Activated CD4-positive, alpha-beta T cell treated with anti-CD3 and anti-CD28 coated beads, Interleukin-2, amount 50 U/mL, for 48 hours (primary cell): ENCODE measurements at regions not wholly inside any gene's neighbourhood (a gene's known extent, or its start where the extent isn't known, plus 50 kb on each side); places are given as distances from the start of the nearest gene placed in this dataset.
"Not testable (repeated sequence)": the region's sequence is repeated elsewhere in the genome, so short reads cannot be mapped to it uniquely, and the experiment has no call there.

Experiments
- DNase-seq, 2 experiments: peaks; one replicate each; pipeline ENCODE4 v3.0.0-alpha.2; 2020

GRCh38 chr15:95150466-95150865 is 919.1 kb downstream of the MCTP2 start:
- no peak for DNase-seq

GRCh38 chr15:95152741-95153140 is 921.4 kb downstream of the MCTP2 start:
- DNase-seq, result no peak

- DNase-seq, result not testable (repeated sequence)
Observed at GRCh38 chr15:95153201-95153600, 921.8 kb downstream of the MCTP2 start.

- DNase-seq, result no peak
Observed at GRCh38 chr15:95160316-95160715, 929.0 kb downstream of the MCTP2 start.

GRCh38 chr15:95162069-95162468 is 930.7 kb downstream of the MCTP2 start:
- no peak for DNase-seq

GRCh38 chr15:95162531-95162930 is 931.2 kb downstream of the MCTP2 start:
- no peak for DNase-seq

GRCh38 chr15:95162967-95163531 is 931.7 kb downstream of the MCTP2 start:
- DNase-seq, result no peak

GRCh38 chr15:95168152-95168551 is 936.8 kb downstream of the MCTP2 start:
- no peak for DNase-seq

DNA sequence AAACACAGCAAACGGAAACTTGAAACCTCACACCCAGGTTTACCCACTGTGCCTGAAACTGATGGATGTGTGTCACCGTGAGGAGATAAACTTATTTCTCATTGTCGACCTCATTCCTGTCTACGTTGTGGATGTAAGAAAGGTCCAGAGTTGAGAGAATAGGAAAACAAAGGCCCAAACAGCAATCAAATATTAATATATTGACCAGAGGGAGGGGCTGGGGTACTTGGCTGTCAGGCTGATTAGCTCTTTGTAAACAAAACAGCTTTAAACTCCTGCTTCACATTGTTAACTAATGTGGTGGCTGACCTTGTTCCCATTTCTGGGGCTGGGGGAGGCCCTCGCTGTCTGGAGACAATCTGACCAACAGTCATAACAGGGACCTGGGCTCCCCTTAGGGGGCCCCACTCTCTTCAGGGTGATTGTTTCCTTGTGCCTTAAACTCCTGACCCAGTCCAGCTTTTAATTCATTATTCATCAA is 937.6 kb downstream of the MCTP2 start:
- DNase-seq, result no peak

DNA sequence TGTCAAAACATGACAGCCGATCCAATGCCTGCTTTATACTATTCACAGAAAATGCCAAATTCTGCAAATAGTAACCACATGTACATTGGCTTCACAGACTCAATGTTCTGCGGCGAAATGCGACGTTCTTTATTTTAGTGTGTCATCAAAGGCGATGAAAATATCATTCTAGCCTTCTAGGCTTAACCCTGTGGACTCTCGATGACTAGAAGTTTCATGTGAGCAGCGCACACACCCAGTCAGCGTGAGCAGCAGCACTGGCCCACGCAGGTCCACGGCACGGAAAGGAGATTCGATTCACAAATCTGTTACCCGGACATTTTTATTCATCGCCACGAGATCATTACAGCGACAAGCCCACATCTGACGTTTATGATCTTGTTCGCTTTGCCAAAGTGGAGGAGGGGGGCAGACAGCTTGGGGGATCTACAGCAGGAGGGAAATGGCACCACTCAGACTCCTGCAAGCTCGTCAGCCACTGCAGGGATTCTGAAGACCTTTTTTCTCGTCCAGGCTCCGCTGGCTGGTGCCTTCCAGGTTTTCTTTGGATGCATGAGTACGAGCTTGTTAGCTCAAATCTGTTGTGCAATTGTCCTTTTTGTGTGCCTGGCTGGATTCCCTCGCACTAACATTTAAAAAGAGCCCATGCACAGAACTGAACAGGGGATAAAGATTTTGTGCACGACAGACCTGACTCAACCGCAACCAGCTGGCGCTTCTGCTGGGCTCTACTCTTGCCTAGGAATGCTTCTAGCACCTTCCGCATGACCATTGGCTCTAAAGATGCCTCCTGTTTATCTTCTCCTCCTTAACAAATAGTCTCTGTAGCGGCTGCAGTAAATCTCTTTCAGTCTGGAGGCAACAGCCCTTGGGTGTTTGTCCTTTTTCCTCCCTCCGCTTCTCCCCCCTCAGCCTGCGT is 938.4 kb downstream of the MCTP2 start:
- no peak for DNase-seq

GRCh38 chr15:95170561-95171380 is 939.4 kb downstream of the MCTP2 start:
- DNase-seq, result no peak

GRCh38 chr15:95171564-95171963 is 940.2 kb downstream of the MCTP2 start:
- DNase-seq, result no peak

DNA sequence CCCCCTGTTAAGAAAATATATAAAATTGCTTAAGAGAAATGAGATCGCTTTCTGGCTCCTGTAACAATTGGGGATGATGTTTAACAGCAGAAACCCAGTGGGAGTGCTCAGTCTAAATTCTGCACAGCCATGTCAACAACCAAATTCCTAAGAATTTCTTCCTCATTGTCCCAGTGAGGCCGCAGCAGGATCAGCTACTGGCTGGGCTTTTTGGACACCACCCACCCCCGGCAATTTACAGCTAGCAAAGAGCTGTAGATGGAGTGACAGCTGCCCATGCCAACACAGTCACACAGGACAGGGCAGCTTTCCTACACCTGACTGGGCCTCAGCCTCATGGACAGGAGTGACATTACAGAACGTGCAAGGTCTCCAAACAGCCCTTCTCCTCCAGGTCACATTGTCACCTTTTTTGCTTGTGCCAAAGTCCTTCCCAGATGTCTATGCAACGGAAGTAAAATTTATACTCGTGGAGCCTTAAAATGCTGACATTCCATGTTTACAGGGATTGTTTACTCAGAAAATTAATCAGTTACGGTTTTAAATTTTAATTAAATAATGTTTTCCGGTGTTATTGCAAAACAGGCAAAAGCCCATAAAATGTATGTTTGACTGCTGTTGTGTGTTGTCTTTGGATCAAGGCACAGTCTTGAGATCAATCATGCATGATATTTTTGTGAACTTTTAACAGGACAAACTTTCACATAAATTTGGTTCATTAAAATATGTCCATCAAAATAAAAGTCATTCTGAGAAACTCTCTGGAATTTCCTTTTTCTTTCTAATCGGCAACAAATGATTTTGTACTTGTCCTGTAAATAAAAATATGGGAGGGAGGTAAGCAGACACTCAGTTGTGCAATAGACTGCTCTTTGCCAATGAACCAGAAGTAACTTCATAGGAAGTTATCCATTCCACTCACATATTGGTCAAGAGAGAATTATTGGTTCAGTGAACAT is 943.2 kb downstream of the MCTP2 start:
- DNase-seq, result no peak

GRCh38 chr15:95175914-95176658 is 944.7 kb downstream of the MCTP2 start:
- DNase-seq, result no peak

DNA sequence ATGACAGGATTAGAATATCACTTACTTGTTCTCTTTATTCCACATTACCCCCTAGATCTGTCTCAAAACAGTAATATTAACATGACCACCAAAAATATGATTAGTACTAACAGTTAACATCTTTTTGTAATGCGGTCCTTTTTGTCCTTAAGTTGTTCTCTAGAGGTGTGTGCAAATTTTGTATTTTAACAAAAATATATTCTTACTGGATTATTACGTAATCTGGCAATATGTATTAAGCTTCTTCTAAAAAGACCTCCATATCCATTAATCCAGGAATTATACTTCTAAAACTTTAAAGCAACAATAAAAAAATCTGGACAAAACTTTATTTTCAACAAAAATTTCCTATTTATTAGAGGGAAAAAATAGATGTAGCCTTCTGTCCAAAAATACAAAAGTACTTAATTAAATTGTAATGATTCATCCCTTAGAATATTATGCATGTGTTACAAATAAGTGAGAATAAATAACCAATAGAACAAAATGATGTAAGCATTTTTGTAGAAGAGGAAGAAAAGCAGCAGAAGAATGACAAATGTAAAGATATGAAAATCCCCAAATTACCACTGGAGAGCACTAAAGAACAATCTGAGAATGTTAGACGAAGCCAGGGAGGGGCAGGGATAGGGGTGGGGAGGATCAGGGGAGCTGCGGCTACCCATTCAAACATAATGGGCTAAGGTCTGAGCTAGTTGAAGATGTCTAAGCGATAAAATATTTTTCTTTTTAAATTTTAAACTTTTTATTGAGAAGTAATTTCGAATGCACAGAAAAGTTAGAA is 945.6 kb downstream of the MCTP2 start:
- no peak for DNase-seq

GRCh38 chr15:95180530-95180929 is 949.2 kb downstream of the MCTP2 start:
- DNase-seq, result no peak

GRCh38 chr15:95182091-95182490 is 950.7 kb downstream of the MCTP2 start:
- no peak for DNase-seq

DNA sequence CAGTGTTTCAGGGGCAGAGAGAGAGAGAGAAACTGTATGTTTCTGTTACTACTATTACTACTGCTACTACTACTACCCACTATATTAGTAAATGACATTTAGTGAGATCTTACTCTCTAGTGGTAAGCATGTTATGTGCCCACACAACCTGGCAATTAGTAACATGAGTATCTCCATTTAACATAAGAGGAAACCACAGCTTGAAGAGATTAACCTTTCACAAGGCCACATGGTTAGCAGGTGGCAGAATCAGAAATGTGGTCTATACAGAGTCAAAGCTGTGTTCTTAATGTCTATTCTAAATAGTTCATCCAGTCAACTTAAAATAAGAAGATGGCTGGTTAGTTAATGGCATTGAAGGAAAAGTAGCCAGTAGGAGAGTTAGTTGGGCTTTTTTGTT is 961.6 kb downstream of the MCTP2 start:
- no peak for DNase-seq

DNA sequence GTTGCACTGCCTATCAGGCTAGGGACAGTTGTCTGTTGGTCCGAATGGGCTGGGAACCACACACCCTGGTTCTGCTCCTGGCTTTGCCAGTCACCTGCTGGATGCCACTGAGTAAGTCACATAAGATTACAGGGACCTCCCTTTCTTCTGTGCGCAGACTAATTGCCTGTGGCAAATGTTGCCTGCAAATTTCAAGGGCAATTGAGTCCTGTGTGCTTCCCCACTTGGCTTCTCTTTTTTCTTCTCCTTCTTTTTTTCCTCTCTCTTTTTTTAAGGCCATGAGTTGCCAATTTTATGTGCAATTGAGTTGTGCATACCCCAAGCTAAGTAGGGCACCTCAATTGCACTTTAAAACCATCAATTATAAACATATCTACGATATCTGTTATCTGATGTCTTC is 963.4 kb downstream of the MCTP2 start:
- no peak for DNase-seq

DNA sequence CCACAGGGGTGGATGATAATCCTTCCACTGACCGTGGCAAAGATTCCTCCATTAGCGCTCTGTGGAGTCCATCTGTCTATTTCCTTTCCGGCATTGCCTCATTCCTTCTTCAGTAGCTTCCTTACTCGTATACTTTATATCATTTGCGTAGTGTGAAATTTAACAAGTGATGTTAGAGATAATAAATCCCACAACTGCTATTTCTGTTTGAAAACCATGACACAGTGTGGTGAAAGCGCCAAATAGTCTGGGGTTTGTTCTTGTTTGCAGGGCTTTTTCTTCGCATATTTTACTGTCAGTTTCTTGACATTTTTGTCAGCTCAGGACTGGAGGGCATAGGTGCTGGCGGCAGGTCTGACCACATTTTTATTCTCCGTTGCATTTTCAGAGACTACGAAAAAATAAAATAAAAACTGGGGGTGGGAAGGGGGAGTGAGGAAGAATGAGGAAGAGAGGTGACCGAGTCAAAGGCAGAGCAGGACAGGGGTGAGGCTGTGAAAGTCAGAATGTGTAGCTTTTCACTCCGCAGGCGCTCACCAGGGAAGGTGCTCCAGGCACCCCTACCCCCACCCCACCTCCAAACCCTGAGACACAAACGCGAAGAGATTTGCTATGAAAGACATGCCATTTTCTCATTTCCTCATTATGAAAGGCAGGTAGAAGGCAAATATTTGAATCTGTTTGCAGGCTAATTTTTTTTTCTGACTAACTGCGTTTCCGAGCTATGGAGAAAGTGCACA is 965.0 kb downstream of the MCTP2 start:
- no peak for DNase-seq
